ENCODE measurements at regions not wholly inside any gene's neighbourhood (a gene's known extent, or its start where the extent isn't known, plus 50 kb on each side); places are given as distances from the start of the nearest gene placed in this dataset.

GRCh38 chr3:59593380-59593779 lies 543.6 kb upstream of the CFAP20DC start (continued):
- TF ChIP-seq EZH2 (IDR thresholded peaks at IDR 0.05; ENCODE audit: borderline replicate concordance, control insufficient read depth, low read depth, low read length) (no peak), POLR2A (IDR thresholded peaks at IDR 0.05; ENCODE audit: low read depth, low read length) (no peak)

GRCh38 chr3:59580996-59581395 lies 531.2 kb upstream of the CFAP20DC start:
- no peaks in the 10 kb centered on the region for H3K36me3 ChIP-seq (ENCODE audit: control insufficient read depth in 2 of 2, insufficient read depth in 2 of 2, low read length in 1 of 2)
- SMC1A ChIA-PET (ENCODE audit: uncharacterized antibody, unreplicated experiment), result interaction anchor here (0.8 to 1.7 kb wide), 3 partner anchors 229 to 346 kb away, joined by 3 to 7 read pairs (median 4); no protein-coding TSS in a partner anchor

GRCh38 chr3:59580499-59580898 lies 530.7 kb upstream of the CFAP20DC start:
- DNase-seq (ENCODE audit: low read depth, low spot score) (no peak), ATAC-seq (peak; percentile 67), FAIRE-seq (no peak)
- intact Hi-C loops (cut with micrococcal nuclease; ENCODE audit: unreplicated experiment) (loop anchor here (10.0 kb wide), 1 partner anchor 434 kb away; no protein-coding TSS in a partner anchor), in situ Hi-C loops (cut with MboI) (no loop called here)
- 21% methylated on average over 3 of the region's 3 CpGs for WGBS (ENCODE audit: insufficient coverage, insufficient replicate concordance, low lambda C conversion rate, missing lambda C conversion rate)
- Histone ChIP-seq H4K20me1 (ENCODE audit: control insufficient read depth, insufficient read depth) (no peaks in the 10 kb centered on the region), H3K27me3 (replicated peaks in 1 of 2; ENCODE audit: control insufficient read depth in 2 of 2, insufficient read depth in 2 of 2, low read length in 1 of 2) (no peaks in the 10 kb centered on the region), H3K9me3 (replicated peaks; ENCODE audit: control insufficient read depth, insufficient read depth, low read length) (no peaks in the 10 kb centered on the region; the same call in 2 of the 3 replicates), H3K27ac (ENCODE audit: control insufficient read depth, insufficient read depth) (no peak overlapping the region), H3K4me2 (ENCODE audit: control insufficient read depth, insufficient read depth) (no peak overlapping the region), H3K4me1 (ENCODE audit: control insufficient read depth, insufficient read depth, low read length) (peaks cover 5% of the 10 kb centered on the region; the same call in 1 of the 2 replicates), H3K9ac (ENCODE audit: control insufficient read depth, insufficient read depth, low read length) (no peak overlapping the region), H2AFZ (ENCODE audit: control insufficient read depth, low read depth, low read length) (peak overlapping the region; percentile 8; the same call in 1 of the 2 replicates), H3K4me3 (no peak overlapping the region), H3K79me2 (ENCODE audit: control insufficient read depth, insufficient read depth, low read length) (no peaks in the 10 kb centered on the region), H3K36me3 (ENCODE audit: control insufficient read depth in 2 of 2, insufficient read depth in 2 of 2, low read length in 1 of 2) (no peaks in the 10 kb centered on the region)
- ChIA-PET POLR2A (no interaction called here), SMC1A (ENCODE audit: uncharacterized antibody, unreplicated experiment) (interaction anchor here (0.9 to 1.7 kb wide), 5 partner anchors 44 to 956 kb away, joined by 3 to 7 read pairs (median 3); no protein-coding TSS in a partner anchor), CTCF (interaction anchor here (1.4 to 2.2 kb wide), 3 partner anchors 9 to 277 kb away, joined by 4 to 6 read pairs (median 6); no protein-coding TSS in a partner anchor), RAD21 (ENCODE audit: unreplicated experiment) (interaction anchor here (1.0 to 1.3 kb wide), 3 partner anchors 124 to 277 kb away, joined by 3 to 5 read pairs (median 3); no protein-coding TSS in a partner anchor)
- no TSS peak for BruUV-seq (replicated peaks)
- no peak for TF ChIP-seq SUZ12 (IDR thresholded peaks at IDR 0.05; ENCODE audit: unreplicated experiment)
- TF ChIP-seq ATF7 (IDR thresholded peaks at IDR 0.05; ENCODE audit: low read depth), result no peak
- TF ChIP-seq ZNF24 (IDR thresholded peaks at IDR 0.05), result no peak
- TF ChIP-seq CHD1 (IDR thresholded peaks at IDR 0.05; ENCODE audit: low read depth, low read length), result no peak
- no peak for TF ChIP-seq SPI1 (IDR thresholded peaks at IDR 0.05; ENCODE audit: borderline replicate concordance, insufficient read depth, low read depth, low read length)
- TF ChIP-seq ELK1 (IDR thresholded peaks at IDR 0.05; ENCODE audit: low read depth, low read length), result no peak
- TF ChIP-seq BCLAF1 (IDR thresholded peaks at IDR 0.05), result no peak
- no peak for TF ChIP-seq HDGF (IDR thresholded peaks at IDR 0.05)
- TF ChIP-seq PML (IDR thresholded peaks at IDR 0.05; ENCODE audit: low read length), result no peak

More at GRCh38 chr3:59580996-59581395, 531.2 kb upstream of the CFAP20DC start:
- no peak for FAIRE-seq
- no peaks in the 10 kb centered on the region; the same call in 1 of the 3 replicates for H3K9me3 ChIP-seq (replicated peaks; ENCODE audit: control insufficient read depth, insufficient read depth, low read length)
- CTCF ChIA-PET, result interaction anchor here (1.4 to 2.2 kb wide), 2 partner anchors 9 to 277 kb away, joined by 6 read pairs; no protein-coding TSS in a partner anchor
- POLR2A ChIA-PET, result no interaction called here
- RAD21 ChIA-PET (ENCODE audit: unreplicated experiment), result interaction anchor here (1.0 to 1.3 kb wide), 3 partner anchors 124 to 277 kb away, joined by 3 to 5 read pairs (median 3); no protein-coding TSS in a partner anchor
- TF ChIP-seq PAX5 (IDR thresholded peaks at IDR 0.05; ENCODE audit: borderline replicate concordance, low read depth, low read length) (no peak), JUNB (IDR thresholded peaks at IDR 0.05) (peak; percentile 81), STAT1 (conservative IDR thresholded peaks at IDR 0.05) (no peak)
- peak overlapping the region; percentile 8; the same call in 1 of the 2 replicates for H2AFZ ChIP-seq (ENCODE audit: control insufficient read depth, low read depth, low read length)
- H3K9ac ChIP-seq (ENCODE audit: control insufficient read depth, insufficient read depth, low read length), result no peak overlapping the region
- no peaks in the 10 kb centered on the region for H4K20me1 ChIP-seq (ENCODE audit: control insufficient read depth, insufficient read depth)
- intact Hi-C loops (cut with micrococcal nuclease; ENCODE audit: unreplicated experiment), result loop anchor here (10.0 kb wide), 1 partner anchor 434 kb away; no protein-coding TSS in a partner anchor
- no TSS peak for BruUV-seq (replicated peaks)
- ATAC-seq, result peak; percentile 60
- H3K27me3 ChIP-seq (replicated peaks in 1 of 2; ENCODE audit: control insufficient read depth in 2 of 2, insufficient read depth in 2 of 2, low read length in 1 of 2), result no peaks in the 10 kb centered on the region
- H3K4me1 ChIP-seq (ENCODE audit: control insufficient read depth, insufficient read depth, low read length), result peaks cover 5% of the 10 kb centered on the region; the same call in 1 of the 2 replicates
- no peak overlapping the region for H3K27ac ChIP-seq (ENCODE audit: control insufficient read depth, insufficient read depth)
- H3K4me2 ChIP-seq (ENCODE audit: control insufficient read depth, insufficient read depth), result no peak overlapping the region
- WGBS (ENCODE audit: insufficient coverage, insufficient replicate concordance, low lambda C conversion rate, missing lambda C conversion rate), result 0% methylated on average over 2 of the region's 2 CpGs
- no peak for DNase-seq (ENCODE audit: low read depth, low spot score)
- H3K4me3 ChIP-seq, result no peak overlapping the region
- in situ Hi-C loops (cut with MboI), result no loop called here
- H3K79me2 ChIP-seq (ENCODE audit: control insufficient read depth, insufficient read depth, low read length), result no peaks in the 10 kb centered on the region
